Activated CD4-positive, alpha-beta memory T cell treated with anti-CD3 and anti-CD28 coated beads for 36 hours (primary cell): ENCODE measurements at regions not wholly inside any gene's neighbourhood (a gene's known extent, or its start where the extent isn't known, plus 50 kb on each side); places are given as distances from the start of the nearest gene placed in this dataset.

Source experiments
- CTCF ChIA-PET: fragments of 350-600 bp; sonication (Branson Sonifier 250); formaldehyde crosslinking; loops from one replicate; lab custom pipeline; 2021; ENCODE audit warnings: antibody characterized with exemption, inconsistent platforms; lab: Charles Lee
- POLR2A ChIA-PET: fragments of 350-600 bp; sonication (Branson Sonifier 250); formaldehyde crosslinking; loops from one replicate; lab custom pipeline; 2021; ENCODE audit warnings: antibody characterized with exemption; lab: Charles Lee
- DNase-seq: peaks from one replicate; pipeline ENCODE4 v3.0.0-alpha.2; 2020
- H3K27ac Mint-ChIP-seq: one replicate; pipeline ENCODE4 v1.8.0; 2021; ENCODE audit warnings: mixed read lengths
- H3K27me3 Mint-ChIP-seq: one replicate; pipeline ENCODE4 v1.8.0; 2021; ENCODE audit warnings: mixed read lengths
- H3K36me3 Mint-ChIP-seq: one replicate; pipeline ENCODE4 v1.8.0; 2021; ENCODE audit warnings: mixed read lengths
- H3K4me1 Mint-ChIP-seq: one replicate; pipeline ENCODE4 v1.8.0; 2021; ENCODE audit warnings: low read depth, mixed read lengths
- H3K4me3 Mint-ChIP-seq: one replicate; pipeline ENCODE4 v1.8.0; 2021; ENCODE audit warnings: mild to moderate bottlenecking, mixed read lengths
- H3K9me3 Mint-ChIP-seq: one replicate; pipeline ENCODE4 v1.8.0; 2021; ENCODE audit warnings: mixed read lengths
- intact Hi-C: fragments of 100-400 bp; cut with micrococcal nuclease; formaldehyde crosslinking; loops from one replicate; pipeline ENCODE4 v1.15.1; 2023

DNA sequence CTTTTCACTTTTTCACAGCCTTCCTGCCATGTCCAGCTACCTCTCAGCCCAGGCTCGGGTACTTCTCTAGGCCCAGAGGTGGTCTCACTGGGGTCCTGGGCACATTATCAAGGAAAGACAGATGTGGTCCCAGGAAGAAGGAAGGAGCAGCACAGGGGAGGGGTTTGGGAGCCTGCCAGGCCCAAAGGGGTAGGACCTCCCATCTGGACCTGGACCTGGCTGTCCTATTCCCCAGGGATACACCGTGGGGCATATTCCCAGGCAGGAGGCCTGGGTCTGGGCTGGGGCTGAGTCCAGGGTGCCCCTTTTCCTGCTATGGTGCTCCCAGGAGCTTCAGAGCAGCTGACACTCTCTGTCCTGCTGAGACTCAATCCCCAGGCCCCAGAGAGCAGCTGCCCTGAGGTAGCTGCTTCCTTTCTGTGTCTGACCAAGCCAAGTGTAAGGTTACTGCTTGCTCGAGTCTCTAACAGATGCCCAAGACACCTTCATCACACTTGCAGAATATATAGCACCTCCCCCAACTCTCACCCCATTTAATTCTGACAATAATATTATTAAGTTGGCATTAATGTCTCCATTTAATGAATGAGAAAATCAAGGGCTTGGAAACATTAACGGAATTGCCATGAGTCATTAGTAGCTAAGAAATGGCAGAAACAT, 232.0 kb downstream of the BUD13 start:
- Mint-ChIP-seq H3K4me1 (no peaks in the 10 kb centered on the region), H3K36me3 (no peaks in the 10 kb centered on the region), H3K9me3 (no peaks in the 10 kb centered on the region), H3K27me3 (peaks cover 2% of the 10 kb centered on the region), H3K27ac (no peak overlapping the region), H3K4me3 (no peak overlapping the region)
- no peak for DNase-seq
- ChIA-PET POLR2A (no interaction called here), CTCF (no interaction called here)
- intact Hi-C loops, result no loop called here

DNA sequence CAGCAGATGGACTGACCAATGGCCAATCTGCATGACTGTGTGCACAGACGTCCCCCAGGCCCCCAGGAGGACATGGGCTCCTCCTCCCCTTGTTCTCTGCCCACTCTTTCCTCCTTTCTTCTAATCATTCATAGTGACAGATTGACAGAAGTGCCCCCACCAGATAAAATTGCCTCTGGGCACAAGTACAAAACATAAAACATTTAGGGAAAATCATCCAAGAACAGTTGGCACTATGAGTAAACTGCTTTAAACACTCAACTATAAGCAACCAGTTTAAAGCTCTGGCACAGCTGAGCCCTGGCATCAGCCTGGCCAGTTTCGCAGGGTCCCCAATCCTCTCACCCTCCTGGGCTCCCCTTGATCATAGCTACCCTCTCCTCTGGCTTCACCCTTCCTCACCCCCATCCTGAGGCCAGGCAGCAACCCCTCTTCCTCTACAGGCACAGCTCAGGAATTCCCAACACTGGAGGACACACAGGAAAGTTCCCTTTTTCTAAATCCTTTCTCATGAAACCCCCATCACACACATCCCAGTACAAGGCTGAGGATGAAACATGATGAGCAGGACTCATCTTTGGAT, 232.9 kb downstream of the BUD13 start:
- ChIA-PET POLR2A (no interaction called here), CTCF (no interaction called here)
- intact Hi-C loops, result no loop called here
- no peak for DNase-seq
- Mint-ChIP-seq H3K4me1 (no peaks in the 10 kb centered on the region), H3K9me3 (no peaks in the 10 kb centered on the region), H3K36me3 (no peaks in the 10 kb centered on the region), H3K27ac (no peak overlapping the region), H3K4me3 (no peak overlapping the region), H3K27me3 (peaks cover 2% of the 10 kb centered on the region)

DNA sequence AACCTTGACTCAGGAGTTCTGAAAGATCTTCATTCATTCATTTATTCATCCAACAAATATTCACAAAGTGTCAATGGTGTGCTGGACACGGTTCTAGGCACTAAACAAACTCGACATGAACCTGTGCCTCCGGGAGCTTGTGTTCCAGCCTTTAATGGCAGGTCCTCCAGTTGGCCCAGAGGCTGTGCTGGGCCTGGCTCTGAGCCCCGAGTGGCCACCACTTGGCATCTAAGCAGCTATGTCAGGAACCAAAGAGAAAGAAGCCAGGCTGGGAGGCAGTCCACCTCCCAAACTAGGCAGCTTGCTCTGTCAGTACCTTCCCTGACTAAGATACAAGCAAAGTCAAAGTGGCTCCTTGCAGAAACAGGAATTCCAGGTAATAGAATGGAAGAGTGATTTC, 233.6 kb downstream of the BUD13 start:
- no peaks in the 10 kb centered on the region for H3K4me1 Mint-ChIP-seq
- ChIA-PET POLR2A (no interaction called here), CTCF (no interaction called here)
- intact Hi-C loops, result no loop called here
- no peak for DNase-seq
- no peaks in the 10 kb centered on the region for H3K36me3 Mint-ChIP-seq
- no peak overlapping the region for H3K27ac Mint-ChIP-seq
- H3K4me3 Mint-ChIP-seq, result no peak overlapping the region
- no peaks in the 10 kb centered on the region for H3K9me3 Mint-ChIP-seq
- H3K27me3 Mint-ChIP-seq, result peaks cover 2% of the 10 kb centered on the region

DNA sequence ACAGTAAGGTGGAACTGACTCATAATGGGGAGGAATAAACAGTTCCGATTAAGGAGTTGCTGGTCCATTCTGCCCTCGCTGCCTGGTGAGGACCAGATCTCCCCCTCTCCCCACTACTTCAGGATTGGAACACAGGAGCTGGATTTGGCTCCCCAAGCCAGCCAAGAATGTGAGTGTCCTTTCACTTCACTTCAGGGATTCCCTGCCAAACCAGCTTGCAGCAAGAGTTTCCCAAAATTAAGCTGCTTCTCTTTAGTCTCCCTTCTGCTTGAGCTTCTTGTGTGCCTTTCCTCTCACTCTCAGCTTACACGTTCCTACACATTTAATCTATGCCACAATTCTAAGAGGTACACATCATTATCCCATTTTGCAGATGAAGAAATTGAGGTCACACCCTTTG, 234.1 kb downstream of the BUD13 start:
- Mint-ChIP-seq H3K27me3 (peaks cover 4% of the 10 kb centered on the region), H3K4me1 (no peaks in the 10 kb centered on the region)
- intact Hi-C loops, result no loop called here

DNA sequence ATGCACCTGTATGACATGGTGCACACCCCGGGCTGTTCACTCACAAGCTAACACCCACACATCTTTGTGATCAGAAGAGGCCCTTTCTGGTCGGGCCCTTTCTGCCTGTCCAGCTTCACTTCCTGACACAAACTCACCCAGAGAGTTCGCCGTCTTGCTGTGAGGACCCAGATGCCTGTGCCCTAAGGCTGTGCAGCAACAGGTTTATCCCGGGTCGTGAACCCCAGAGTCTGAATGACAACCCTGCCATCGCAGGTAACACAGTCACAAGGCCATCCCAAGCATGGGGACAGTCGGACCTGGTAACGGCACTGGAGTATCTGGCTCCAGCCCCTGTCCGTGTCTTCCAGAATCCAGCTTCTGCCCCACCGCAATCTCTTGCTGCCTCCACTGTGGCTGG, 235.1 kb downstream of the BUD13 start:
- H3K27me3 Mint-ChIP-seq, result peaks cover 4% of the 10 kb centered on the region
- intact Hi-C loops, result no loop called here
- no peak for DNase-seq
- no peaks in the 10 kb centered on the region for H3K4me1 Mint-ChIP-seq
- H3K9me3 Mint-ChIP-seq, result no peaks in the 10 kb centered on the region
- H3K27ac Mint-ChIP-seq, result no peak overlapping the region
- POLR2A ChIA-PET, result interaction anchor here (0.6 kb wide), 1 partner anchor 86 kb away, joined by 3 read pairs; no protein-coding TSS in a partner anchor
- no peak overlapping the region for H3K4me3 Mint-ChIP-seq
- CTCF ChIA-PET, result no interaction called here
- H3K36me3 Mint-ChIP-seq, result no peaks in the 10 kb centered on the region

More for the DNA sequence above, 234.1 kb downstream of the BUD13 start:
- ChIA-PET CTCF (no interaction called here), POLR2A (no interaction called here)
- no peaks in the 10 kb centered on the region for H3K9me3 Mint-ChIP-seq
- DNase-seq, result no peak
- no peak overlapping the region for H3K4me3 Mint-ChIP-seq
- no peak overlapping the region for H3K27ac Mint-ChIP-seq
- H3K36me3 Mint-ChIP-seq, result no peaks in the 10 kb centered on the region

DNA sequence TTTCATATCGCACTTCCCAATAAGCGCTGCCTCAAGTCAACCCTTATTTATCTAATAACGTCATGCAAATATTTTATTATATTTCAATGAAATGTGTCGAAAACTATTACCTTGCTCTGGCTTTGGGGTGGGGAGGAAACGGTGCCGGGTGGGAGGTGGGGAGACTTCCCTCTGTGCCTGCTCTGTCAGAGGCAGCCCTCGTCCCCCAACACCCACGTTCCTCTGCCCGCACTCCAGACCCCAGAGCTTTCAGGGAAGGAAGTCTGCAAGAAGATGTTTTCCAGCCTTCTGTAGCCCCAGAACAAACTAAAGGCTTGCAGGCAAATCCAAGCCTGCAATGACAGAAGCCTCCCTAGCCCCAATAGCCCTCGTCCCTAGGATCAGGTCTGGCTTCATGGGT, 235.7 kb downstream of the BUD13 start:
- H3K4me1 Mint-ChIP-seq, result no peaks in the 10 kb centered on the region

DNA sequence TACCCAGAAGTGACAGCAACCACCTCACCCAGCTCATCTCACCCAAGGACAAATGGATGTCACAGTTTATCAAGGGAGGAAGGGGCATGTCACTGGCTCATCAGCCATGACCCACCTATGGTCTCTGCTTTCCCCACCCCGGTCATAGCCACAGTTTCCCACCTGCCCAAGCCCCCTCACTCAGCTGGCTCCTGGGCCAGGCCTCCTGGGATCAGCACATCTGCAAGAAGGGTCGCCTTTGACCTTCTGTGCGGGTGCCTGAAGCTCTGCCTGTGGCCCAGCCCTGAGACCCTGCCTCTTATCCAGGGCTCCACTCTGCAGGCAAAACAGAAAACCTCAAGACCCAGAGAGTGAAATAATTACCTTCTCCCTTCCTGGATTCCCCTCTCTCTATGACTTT, 236.4 kb downstream of the BUD13 start:
- Mint-ChIP-seq H3K4me1 (no peaks in the 10 kb centered on the region), H3K9me3 (no peaks in the 10 kb centered on the region), H3K36me3 (no peaks in the 10 kb centered on the region), H3K27ac (no peak overlapping the region), H3K4me3 (no peak overlapping the region), H3K27me3 (peaks cover 13% of the 10 kb centered on the region)
- CTCF ChIA-PET, result interaction anchor here (0.7 kb wide), 1 partner anchor 1002 kb away, joined by 3 read pairs; no protein-coding TSS in a partner anchor
- intact Hi-C loops, result no loop called here
- no peak for DNase-seq
- POLR2A ChIA-PET, result no interaction called here

More for the DNA sequence above, 235.7 kb downstream of the BUD13 start:
- Mint-ChIP-seq H3K27ac (no peak overlapping the region), H3K4me3 (no peak overlapping the region), H3K9me3 (no peaks in the 10 kb centered on the region), H3K36me3 (no peaks in the 10 kb centered on the region), H3K27me3 (peaks cover 8% of the 10 kb centered on the region)
- intact Hi-C loops, result no loop called here
- POLR2A ChIA-PET, result interaction anchor here (0.6 kb wide), 1 partner anchor 87 kb away, joined by 3 read pairs; no protein-coding TSS in a partner anchor
- CTCF ChIA-PET, result no interaction called here
- no peak for DNase-seq

DNA sequence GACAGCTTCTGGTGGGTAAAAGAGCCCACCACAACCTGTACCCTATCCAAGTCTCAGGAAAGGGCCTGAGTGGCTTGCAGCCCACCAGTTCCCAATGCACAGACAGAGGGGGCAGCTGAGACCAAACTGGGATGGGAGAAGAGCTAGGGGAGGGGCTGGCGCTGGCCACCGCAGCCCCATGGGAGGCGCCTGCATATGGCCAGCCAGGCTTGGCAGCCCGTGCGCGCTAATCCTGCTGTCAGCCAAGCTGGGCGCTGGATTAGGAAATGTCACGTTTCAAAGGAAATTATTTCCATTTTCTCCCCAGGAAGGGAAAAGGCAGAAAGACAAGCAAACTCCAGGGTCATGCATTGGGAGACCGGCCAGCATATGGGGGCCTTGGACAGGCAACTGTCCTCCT, 236.8 kb downstream of the BUD13 start:
- DNase-seq, result no peak
- Mint-ChIP-seq H3K36me3 (no peaks in the 10 kb centered on the region), H3K27me3 (peaks cover 13% of the 10 kb centered on the region), H3K4me1 (no peaks in the 10 kb centered on the region), H3K4me3 (no peak overlapping the region), H3K9me3 (peaks cover 2% of the 10 kb centered on the region), H3K27ac (no peak overlapping the region)
- ChIA-PET POLR2A (no interaction called here), CTCF (interaction anchor here (0.7 kb wide), 1 partner anchor 1002 kb away, joined by 3 read pairs; no protein-coding TSS in a partner anchor)
- intact Hi-C loops, result no loop called here

DNA sequence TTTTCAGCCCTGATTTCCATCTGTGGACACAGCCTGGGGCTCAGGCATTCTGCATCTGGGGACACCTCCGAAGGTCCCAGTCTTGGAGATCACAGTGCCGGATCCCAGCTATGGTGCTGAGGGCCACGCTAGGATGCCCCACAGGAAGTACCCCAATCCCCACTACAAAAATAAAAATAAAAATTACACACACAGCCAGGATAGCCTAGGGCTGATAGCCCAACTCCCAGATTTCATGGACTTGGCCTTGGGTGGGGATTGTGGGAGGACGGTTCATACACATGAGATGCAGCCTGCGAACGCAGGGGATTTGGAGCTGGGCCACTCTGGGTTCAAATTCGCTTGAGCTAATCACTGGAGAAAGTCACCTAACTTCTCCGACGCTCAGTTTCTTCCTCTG, 237.7 kb downstream of the BUD13 start:
- intact Hi-C loops, result no loop called here
- ChIA-PET CTCF (interaction anchor here (0.6 kb wide), 1 partner anchor 14 kb away, joined by 3 read pairs; no protein-coding TSS in a partner anchor), POLR2A (no interaction called here)
- Mint-ChIP-seq H3K36me3 (no peaks in the 10 kb centered on the region), H3K27ac (no peak overlapping the region), H3K4me1 (no peaks in the 10 kb centered on the region), H3K4me3 (no peak overlapping the region), H3K27me3 (peaks cover 16% of the 10 kb centered on the region), H3K9me3 (peaks cover 7% of the 10 kb centered on the region)
- DNase-seq, result no peak

DNA sequence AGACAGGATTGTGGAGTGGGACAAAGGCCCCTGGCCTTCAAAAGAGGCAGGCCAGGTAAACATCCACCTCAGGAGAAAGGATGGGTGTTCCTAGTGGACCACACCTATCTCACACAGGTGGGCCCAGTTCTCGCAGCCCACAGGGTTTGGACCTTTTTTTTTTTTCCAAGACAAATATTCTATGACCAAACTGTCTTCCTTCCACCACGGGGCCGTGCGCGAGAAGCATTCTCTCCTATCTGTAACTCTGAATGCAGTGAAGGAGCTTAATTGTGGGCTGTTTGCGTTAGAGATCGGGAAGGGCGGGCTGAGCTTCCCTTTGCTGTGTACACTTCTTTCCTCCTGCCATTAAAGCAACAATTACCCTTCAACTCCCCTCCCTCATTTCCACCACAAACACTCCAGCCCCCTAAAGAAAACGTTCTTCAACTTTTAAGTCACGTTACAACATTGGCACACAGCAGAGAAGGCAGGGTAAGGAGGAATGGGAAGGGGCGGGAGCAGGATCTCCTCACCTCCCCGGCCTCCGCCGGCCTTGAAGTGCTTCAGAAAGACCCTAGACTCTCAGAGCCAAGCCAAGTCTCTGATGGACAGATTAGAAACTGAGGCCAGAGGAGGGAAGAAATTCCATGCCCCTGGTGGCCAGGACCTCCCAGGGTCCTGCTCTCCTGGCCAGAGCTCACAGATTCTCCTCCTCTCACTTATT, 238.4 kb downstream of the BUD13 start:
- peaks cover 7% of the 10 kb centered on the region for H3K9me3 Mint-ChIP-seq
- no peak overlapping the region for H3K4me3 Mint-ChIP-seq
- no peak for DNase-seq
- intact Hi-C loops, result no loop called here
- POLR2A ChIA-PET, result interaction anchor here (0.7 kb wide), 1 partner anchor 14 kb away, joined by 4 read pairs; no protein-coding TSS in a partner anchor
- H3K4me1 Mint-ChIP-seq, result no peaks in the 10 kb centered on the region
- peaks cover 15% of the 10 kb centered on the region for H3K27me3 Mint-ChIP-seq
- H3K36me3 Mint-ChIP-seq, result no peaks in the 10 kb centered on the region
- no peak overlapping the region for H3K27ac Mint-ChIP-seq
- CTCF ChIA-PET, result no interaction called here

DNA sequence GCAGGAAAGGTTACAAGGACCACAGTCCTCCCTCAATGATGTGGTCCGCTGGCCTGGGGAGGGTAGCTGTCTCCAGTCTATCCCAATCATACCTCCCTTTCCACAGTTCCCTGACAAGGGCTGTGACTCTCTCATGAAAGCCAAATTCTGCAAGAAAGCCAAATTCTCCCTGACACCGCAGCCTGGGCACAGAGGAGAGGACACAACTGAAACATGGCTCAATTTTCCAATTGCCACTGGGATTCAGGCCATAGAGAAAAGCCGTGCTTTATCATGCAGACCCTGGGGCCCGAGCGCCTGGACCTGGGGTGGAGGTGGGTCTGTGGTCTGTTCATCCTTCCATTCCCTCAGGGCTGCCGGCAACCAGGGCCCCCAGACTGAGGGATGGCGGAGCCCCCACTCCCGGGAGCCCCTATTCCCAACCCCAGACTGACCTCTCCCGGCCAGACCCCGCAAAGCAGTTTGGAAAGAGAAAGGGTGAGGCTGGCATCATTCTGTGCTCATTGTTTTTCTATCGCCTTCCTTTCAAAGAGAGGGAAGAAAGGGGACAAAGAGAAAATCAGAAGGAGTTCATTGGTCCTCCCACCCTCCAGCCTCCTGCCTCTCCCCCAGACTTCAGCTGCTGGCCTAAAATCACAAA, 239.5 kb downstream of the BUD13 start:
- DNase-seq, result no peak
- Mint-ChIP-seq H3K36me3 (no peaks in the 10 kb centered on the region), H3K27ac (no peak overlapping the region), H3K4me1 (no peaks in the 10 kb centered on the region), H3K9me3 (peaks cover 7% of the 10 kb centered on the region), H3K27me3 (peaks cover 15% of the 10 kb centered on the region), H3K4me3 (no peak overlapping the region)
- ChIA-PET POLR2A (no interaction called here), CTCF (interaction anchor here (0.6 kb wide), 1 partner anchor 50 kb away, joined by 6 read pairs; no protein-coding TSS in a partner anchor)
- intact Hi-C loops, result no loop called here

DNA sequence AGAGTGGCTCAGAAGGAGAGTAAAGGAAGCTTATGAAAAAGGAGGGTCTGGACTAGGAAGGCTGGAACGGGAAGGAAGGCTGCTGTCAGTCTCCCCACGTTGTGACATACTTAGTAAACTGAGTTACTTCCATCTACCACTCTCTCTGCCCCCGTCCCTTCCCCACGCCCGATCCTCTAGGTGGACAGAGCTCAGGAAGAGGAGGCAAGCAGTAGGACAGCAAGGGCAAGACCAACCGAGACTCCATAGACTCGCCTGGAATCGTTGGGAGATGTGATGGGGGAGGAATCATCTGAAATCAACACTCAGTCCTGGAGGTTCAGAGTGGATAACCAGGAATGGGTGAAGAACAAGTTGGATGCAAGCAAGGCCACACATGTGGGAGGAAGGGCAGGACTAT, 240.7 kb downstream of the BUD13 start:
- Mint-ChIP-seq H3K4me1 (no peaks in the 10 kb centered on the region), H3K27ac (no peak overlapping the region), H3K4me3 (no peak overlapping the region), H3K36me3 (no peaks in the 10 kb centered on the region), H3K9me3 (peaks cover 7% of the 10 kb centered on the region), H3K27me3 (peaks cover 16% of the 10 kb centered on the region)
- no peak for DNase-seq
- intact Hi-C loops, result no loop called here
- POLR2A ChIA-PET, result no interaction called here
- CTCF ChIA-PET, result no interaction called here
